Bronchial epithelial cell (primary cell): ENCODE measurements at regions not wholly inside any gene's neighbourhood (a gene's known extent, or its start where the extent isn't known, plus 50 kb on each side); places are given as distances from the start of the nearest gene placed in this dataset.

Experiments used
- DNase-seq: peaks from one replicate; pipeline ENCODE4 v3.0.0-alpha.2; 2010; ENCODE audit warnings: low read depth
- FAIRE-seq: peaks from 2 replicates; lab custom pipeline; 2011; peaks lifted over from hg19 to GRCh38; lab: Jason Lieb, UNC
- H3K27me3 ChIP-seq: 2 replicates; pipeline ENCODE4 v1.5.1; 2011; ENCODE audit warnings: low read length; ENCODE audit not compliant: control insufficient read depth, insufficient read depth
- H3K36me3 ChIP-seq: 2 replicates; pipeline ENCODE4 v1.5.1; 2011; ENCODE audit warnings: low read length; ENCODE audit not compliant: control insufficient read depth, insufficient read depth
- H3K4me3 ChIP-seq: 2 replicates; pipeline ENCODE4 v1.5.1; 2011; ENCODE audit warnings: mild to moderate bottlenecking, low read depth, low read length, control low read depth
- CTCF ChIP-seq: IDR thresholded peaks from 2 replicates; pipeline ENCODE4 v1.5.1; 2011; ENCODE audit warnings: mild to moderate bottlenecking, moderate library complexity, low read length, control low read depth, inconsistent platforms; ENCODE audit not compliant: insufficient read depth, severe bottlenecking

- DNase-seq (no peak), FAIRE-seq (no peak)
- TF ChIP-seq CTCF = no peak
- H3K36me3 ChIP-seq = no peaks in the 10 kb centered on the region
- H3K27me3 ChIP-seq = peaks cover 15% of the 10 kb centered on the region
- H3K4me3 ChIP-seq = no peak overlapping the region
Measured at GRCh38 chr15:70586241-70586640, 177.1 kb downstream of the UACA start.

GRCh38 chr15:70585707-70586034 lies 177.7 kb downstream of the UACA start:
- Histone ChIP-seq H3K27me3 (peaks cover 18% of the 10 kb centered on the region), H3K4me3 (no peak overlapping the region), H3K36me3 (no peaks in the 10 kb centered on the region)
- DNase-seq = no peak
- no peak for FAIRE-seq
- no peak for TF ChIP-seq CTCF

GRCh38 chr15:70584838-70585706 lies 178.3 kb downstream of the UACA start:
- TF ChIP-seq CTCF = peak; percentile 55
- peak; percentile 51 for DNase-seq
- Histone ChIP-seq H3K27me3 (peaks cover 20% of the 10 kb centered on the region), H3K4me3 (no peak overlapping the region), H3K36me3 (no peaks in the 10 kb centered on the region)
- FAIRE-seq = no peak

GRCh38 chr15:70584441-70584837 lies 178.9 kb downstream of the UACA start:
- FAIRE-seq (peak; percentile 32), DNase-seq (no peak)
- H3K4me3 ChIP-seq = no peak overlapping the region
- peaks cover 26% of the 10 kb centered on the region for H3K27me3 ChIP-seq
- TF ChIP-seq CTCF = no peak
- H3K36me3 ChIP-seq = no peaks in the 10 kb centered on the region

GRCh38 chr15:70583006-70583405 lies 180.4 kb downstream of the UACA start:
- peaks cover 25% of the 10 kb centered on the region for H3K27me3 ChIP-seq
- TF ChIP-seq CTCF = no peak
- no peak for DNase-seq

More at GRCh38 chr15:70583006-70583405, 180.4 kb downstream of the UACA start:
- Histone ChIP-seq H3K36me3 (no peaks in the 10 kb centered on the region), H3K4me3 (no peak overlapping the region)
- no peak for FAIRE-seq
